A549 (cell line): ENCODE measurements at regions not wholly inside any gene's neighbourhood (a gene's known extent, or its start where the extent isn't known, plus 50 kb on each side); places are given as distances from the start of the nearest gene placed in this dataset.

ENCODE experiments used
- EP300 ChIP-seq, 2 experiments: fragments of >200 bp; sonication (Bioruptor Twin); formaldehyde crosslinking; IDR thresholded peaks; 2 replicates in 1 of 2; 3 replicates in 1 of 2; pipeline ENCODE4 v1.6.1; 2016 to 2017
- ESRRA ChIP-seq: fragments of 150-350 bp; IDR thresholded peaks from 2 replicates; pipeline ENCODE4 v1.6.1; 2014; ENCODE audit warnings: mild to moderate bottlenecking, low read length, borderline replicate concordance
- NFE2L2 ChIP-seq: fragments of 150-350 bp; conservative IDR thresholded peaks from 2 replicates; pipeline ENCODE4 v1.6.1; 2014; ENCODE audit warnings: low read length
- RAD21 ChIP-seq, 2 experiments: fragments of >200 bp in 1 of 2; sonication (Bioruptor Twin) in 1 of 2; formaldehyde crosslinking in 1 of 2; IDR thresholded peaks in 1 of 2; conservative IDR thresholded peaks in 1 of 2; 2 replicates in 1 of 2; 3 replicates in 1 of 2; pipeline ENCODE4 v1.6.1; 2012 to 2018; ENCODE audit warnings: inconsistent platforms in 1 of 2
- RFX5 ChIP-seq: fragments of 450-650 bp; IDR thresholded peaks from 2 replicates; pipeline ENCODE4 v1.7.1; 2014; ENCODE audit warnings: antibody characterized with exemption, mild to moderate bottlenecking, moderate library complexity
- TF ChIP-seq, protein P1 (sequence below): fragments of 450-650 bp; IDR thresholded peaks from 2 replicates; pipeline ENCODE4 v1.6.1; 2014; ENCODE audit warnings: antibody characterized with exemption
- TF ChIP-seq, protein P2 (sequence below): fragments of 250-450 bp; sonication (Bioruptor Pico); IDR thresholded peaks from 2 replicates; pipeline ENCODE4 v1.5.0; 2021; ENCODE audit warnings: mild to moderate bottlenecking, moderate library complexity, borderline replicate concordance
- TF ChIP-seq, protein P3 (sequence below): fragments of >200 bp; sonication (Bioruptor Twin); formaldehyde crosslinking; IDR thresholded peaks from 3 replicates; pipeline ENCODE4 v1.5.1; 2016
- TF ChIP-seq, protein P4 (sequence below): IDR thresholded peaks from 2 replicates; pipeline ENCODE4 v1.6.1; 2012
- TF ChIP-seq, protein P5 (sequence below): IDR thresholded peaks from 2 replicates; pipeline ENCODE4 v1.6.1; 2012
- TF ChIP-seq, protein P6 (sequence below): fragments of 200-600 bp; sonication (generic); IDR thresholded peaks from 2 replicates; pipeline ENCODE4 v1.6.1; 2016; ENCODE audit warnings: antibody characterized with exemption, mild to moderate bottlenecking, moderate library complexity

DNA sequence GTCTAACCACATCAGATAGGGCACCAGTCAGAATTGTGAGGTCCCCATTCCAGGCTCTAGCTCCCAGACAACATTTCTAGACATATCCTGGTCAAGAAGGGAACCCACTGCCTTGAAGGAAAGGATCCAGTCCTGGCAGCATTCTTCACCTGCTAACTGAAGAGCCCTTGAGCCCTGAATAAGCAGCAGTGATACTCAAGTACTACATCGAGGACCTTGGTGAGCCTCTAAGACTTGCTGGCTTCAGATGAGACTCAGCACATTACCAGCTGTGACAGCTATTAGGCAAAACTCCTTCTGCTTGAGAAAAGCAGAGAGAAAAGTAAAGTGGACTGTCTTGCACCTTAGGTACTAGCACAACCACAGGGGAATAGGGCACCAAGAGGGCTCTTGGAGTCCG, 205.8 kb upstream of the F9 start:
- TF ChIP-seq, protein P1, sequence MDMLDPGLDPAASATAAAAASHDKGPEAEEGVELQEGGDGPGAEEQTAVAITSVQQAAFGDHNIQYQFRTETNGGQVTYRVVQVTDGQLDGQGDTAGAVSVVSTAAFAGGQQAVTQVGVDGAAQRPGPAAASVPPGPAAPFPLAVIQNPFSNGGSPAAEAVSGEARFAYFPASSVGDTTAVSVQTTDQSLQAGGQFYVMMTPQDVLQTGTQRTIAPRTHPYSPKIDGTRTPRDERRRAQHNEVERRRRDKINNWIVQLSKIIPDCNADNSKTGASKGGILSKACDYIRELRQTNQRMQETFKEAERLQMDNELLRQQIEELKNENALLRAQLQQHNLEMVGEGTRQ = no peak
- TF ChIP-seq EP300 (IDR thresholded peaks at IDR 0.05) (no peak), RAD21 (conservative IDR thresholded peaks at IDR 0.05 in 1 of 2, IDR thresholded peaks at IDR 0.05 in 1 of 2) (no peak), ESRRA (no peak), NFE2L2 (no peak), RFX5 (no peak)
- TF ChIP-seq, protein P2, sequence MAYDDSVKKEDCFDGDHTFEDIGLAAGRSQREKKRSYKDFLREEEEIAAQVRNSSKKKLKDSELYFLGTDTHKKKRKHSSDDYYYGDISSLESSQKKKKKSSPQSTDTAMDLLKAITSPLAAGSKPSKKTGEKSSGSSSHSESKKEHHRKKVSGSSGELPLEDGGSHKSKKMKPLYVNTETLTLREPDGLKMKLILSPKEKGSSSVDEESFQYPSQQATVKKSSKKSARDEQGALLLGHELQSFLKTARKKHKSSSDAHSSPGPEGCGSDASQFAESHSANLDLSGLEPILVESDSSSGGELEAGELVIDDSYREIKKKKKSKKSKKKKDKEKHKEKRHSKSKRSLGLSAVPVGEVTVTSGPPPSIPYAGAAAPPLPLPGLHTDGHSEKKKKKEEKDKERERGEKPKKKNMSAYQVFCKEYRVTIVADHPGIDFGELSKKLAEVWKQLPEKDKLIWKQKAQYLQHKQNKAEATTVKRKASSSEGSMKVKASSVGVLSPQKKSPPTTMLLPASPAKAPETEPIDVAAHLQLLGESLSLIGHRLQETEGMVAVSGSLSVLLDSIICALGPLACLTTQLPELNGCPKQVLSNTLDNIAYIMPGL (CRISPR knock-in tag) = no peak
- TF ChIP-seq, protein P3, sequence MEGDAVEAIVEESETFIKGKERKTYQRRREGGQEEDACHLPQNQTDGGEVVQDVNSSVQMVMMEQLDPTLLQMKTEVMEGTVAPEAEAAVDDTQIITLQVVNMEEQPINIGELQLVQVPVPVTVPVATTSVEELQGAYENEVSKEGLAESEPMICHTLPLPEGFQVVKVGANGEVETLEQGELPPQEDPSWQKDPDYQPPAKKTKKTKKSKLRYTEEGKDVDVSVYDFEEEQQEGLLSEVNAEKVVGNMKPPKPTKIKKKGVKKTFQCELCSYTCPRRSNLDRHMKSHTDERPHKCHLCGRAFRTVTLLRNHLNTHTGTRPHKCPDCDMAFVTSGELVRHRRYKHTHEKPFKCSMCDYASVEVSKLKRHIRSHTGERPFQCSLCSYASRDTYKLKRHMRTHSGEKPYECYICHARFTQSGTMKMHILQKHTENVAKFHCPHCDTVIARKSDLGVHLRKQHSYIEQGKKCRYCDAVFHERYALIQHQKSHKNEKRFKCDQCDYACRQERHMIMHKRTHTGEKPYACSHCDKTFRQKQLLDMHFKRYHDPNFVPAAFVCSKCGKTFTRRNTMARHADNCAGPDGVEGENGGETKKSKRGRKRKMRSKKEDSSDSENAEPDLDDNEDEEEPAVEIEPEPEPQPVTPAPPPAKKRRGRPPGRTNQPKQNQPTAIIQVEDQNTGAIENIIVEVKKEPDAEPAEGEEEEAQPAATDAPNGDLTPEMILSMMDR = no peak
- TF ChIP-seq, protein P4, sequence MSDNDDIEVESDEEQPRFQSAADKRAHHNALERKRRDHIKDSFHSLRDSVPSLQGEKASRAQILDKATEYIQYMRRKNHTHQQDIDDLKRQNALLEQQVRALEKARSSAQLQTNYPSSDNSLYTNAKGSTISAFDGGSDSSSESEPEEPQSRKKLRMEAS = no peak
- TF ChIP-seq, protein P5, sequence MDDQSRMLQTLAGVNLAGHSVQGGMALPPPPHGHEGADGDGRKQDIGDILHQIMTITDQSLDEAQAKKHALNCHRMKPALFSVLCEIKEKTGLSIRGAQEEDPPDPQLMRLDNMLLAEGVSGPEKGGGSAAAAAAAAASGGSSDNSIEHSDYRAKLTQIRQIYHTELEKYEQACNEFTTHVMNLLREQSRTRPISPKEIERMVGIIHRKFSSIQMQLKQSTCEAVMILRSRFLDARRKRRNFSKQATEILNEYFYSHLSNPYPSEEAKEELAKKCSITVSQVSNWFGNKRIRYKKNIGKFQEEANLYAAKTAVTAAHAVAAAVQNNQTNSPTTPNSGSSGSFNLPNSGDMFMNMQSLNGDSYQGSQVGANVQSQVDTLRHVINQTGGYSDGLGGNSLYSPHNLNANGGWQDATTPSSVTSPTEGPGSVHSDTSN = no peak
- TF ChIP-seq, protein P6, sequence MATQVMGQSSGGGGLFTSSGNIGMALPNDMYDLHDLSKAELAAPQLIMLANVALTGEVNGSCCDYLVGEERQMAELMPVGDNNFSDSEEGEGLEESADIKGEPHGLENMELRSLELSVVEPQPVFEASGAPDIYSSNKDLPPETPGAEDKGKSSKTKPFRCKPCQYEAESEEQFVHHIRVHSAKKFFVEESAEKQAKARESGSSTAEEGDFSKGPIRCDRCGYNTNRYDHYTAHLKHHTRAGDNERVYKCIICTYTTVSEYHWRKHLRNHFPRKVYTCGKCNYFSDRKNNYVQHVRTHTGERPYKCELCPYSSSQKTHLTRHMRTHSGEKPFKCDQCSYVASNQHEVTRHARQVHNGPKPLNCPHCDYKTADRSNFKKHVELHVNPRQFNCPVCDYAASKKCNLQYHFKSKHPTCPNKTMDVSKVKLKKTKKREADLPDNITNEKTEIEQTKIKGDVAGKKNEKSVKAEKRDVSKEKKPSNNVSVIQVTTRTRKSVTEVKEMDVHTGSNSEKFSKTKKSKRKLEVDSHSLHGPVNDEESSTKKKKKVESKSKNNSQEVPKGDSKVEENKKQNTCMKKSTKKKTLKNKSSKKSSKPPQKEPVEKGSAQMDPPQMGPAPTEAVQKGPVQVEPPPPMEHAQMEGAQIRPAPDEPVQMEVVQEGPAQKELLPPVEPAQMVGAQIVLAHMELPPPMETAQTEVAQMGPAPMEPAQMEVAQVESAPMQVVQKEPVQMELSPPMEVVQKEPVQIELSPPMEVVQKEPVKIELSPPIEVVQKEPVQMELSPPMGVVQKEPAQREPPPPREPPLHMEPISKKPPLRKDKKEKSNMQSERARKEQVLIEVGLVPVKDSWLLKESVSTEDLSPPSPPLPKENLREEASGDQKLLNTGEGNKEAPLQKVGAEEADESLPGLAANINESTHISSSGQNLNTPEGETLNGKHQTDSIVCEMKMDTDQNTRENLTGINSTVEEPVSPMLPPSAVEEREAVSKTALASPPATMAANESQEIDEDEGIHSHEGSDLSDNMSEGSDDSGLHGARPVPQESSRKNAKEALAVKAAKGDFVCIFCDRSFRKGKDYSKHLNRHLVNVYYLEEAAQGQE = no peak
